HG02678 (cell line): ENCODE measurements at regions not wholly inside any gene's neighbourhood (a gene's known extent, or its start where the extent isn't known, plus 50 kb on each side); places are given as distances from the start of the nearest gene placed in this dataset.
"Not testable (repeated sequence)": the region's sequence is repeated elsewhere in the genome, so short reads cannot be mapped to it uniquely, and the experiment has no call there.

ENCODE experiments used
- ATAC-seq: cut with Tn5 transposase; IDR thresholded peaks from one replicate; pipeline ENCODE4 v1.9.1; 2021; ENCODE audit warnings: mild to moderate bottlenecking, moderate library complexity; ENCODE audit not compliant: unreplicated experiment

DNA sequence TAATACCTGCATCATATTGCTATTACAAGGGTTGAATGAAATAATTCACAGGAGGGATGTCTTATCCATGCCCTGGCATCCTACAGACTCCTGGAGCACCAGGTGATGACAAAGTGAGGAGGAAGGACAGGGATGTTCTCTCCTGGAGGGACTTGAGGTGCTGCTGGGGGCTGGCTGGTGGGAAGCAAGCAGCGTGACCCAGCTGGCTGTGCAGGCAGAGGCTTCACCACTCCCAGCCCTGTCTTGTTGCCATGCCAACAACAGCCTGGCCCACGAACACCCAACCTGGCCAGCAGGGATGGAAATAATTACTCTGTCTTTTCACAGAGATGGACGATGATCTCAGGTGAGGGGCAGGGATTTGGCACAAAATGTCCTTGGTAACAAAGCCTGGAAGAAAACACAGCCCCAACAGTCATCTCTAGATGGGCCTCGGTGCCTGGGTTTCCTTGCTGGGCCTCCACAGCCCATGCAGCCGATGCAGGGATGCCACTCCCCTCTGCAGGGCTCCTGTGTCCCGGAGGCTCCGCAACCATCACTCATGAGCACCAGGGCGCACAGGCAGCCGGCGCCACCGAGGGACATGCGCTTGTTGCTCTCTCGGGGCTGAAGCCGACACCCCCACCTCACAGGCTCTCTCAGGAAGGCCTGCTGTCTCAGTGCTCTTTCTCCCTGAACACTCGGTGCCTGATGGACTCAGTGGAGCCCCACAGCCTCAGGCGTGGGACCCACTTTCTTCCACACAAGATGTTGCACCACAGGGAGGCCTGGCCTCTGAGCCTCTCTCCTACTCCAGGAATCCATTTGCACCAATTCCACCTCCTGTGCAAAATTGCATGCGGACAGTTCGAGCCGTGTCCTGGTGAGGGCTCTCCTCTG, 205.9 kb downstream of the LAT start:
- not testable (repeated sequence) for ATAC-seq

GRCh38 chr16:29188806-29189205, 204.0 kb downstream of the LAT start:
- not testable (repeated sequence) for ATAC-seq

GRCh38 chr16:29186306-29187220, 201.7 kb downstream of the LAT start:
- not testable (repeated sequence) for ATAC-seq

- ATAC-seq = not testable (repeated sequence)
Observed at GRCh38 chr16:29185872-29186271, 201.0 kb downstream of the LAT start.

DNA sequence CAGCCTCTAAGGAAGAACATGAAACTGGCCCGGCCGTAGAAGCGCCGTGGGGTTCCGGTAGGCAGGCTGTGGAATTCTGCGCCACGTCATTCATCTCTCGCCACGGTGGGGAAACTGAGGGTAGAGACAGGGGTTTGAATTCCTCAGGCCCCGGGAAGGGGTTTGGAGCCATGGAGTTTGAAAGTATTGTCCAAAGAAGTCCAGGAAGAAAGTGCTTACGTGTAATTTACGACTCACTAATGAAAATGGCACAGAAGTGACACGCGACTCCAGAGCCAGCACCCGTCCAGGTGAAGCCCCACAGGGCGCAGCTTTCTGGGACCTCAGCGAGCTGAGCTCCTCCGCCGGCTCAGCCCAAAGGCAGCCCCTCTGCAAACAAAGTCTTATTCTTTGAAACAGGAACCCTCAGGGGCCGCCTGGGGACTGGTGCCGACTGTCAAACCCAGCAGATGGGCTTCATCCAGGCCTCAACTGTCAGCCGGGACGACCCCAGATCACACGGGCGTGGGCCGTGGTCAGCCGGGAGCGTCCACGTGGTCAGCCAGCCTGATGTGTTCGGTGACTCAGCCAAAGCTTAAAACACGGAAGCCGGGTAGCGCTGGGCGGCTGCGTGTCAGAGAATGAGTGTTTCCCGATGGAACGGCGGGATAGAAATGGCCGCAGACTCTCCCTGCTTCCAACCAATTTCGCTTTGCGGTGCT, 200.0 kb downstream of the LAT start:
- ATAC-seq = not testable (repeated sequence)

GRCh38 chr16:29182940-29183868, 198.4 kb downstream of the LAT start:
- ATAC-seq = not testable (repeated sequence)

- ATAC-seq = no peak
Observed at GRCh38 chr16:29182501-29182900, 197.6 kb downstream of the LAT start.

- not testable (repeated sequence) for ATAC-seq
Observed at GRCh38 chr16:29181921-29182411, 197.1 kb downstream of the LAT start.

DNA sequence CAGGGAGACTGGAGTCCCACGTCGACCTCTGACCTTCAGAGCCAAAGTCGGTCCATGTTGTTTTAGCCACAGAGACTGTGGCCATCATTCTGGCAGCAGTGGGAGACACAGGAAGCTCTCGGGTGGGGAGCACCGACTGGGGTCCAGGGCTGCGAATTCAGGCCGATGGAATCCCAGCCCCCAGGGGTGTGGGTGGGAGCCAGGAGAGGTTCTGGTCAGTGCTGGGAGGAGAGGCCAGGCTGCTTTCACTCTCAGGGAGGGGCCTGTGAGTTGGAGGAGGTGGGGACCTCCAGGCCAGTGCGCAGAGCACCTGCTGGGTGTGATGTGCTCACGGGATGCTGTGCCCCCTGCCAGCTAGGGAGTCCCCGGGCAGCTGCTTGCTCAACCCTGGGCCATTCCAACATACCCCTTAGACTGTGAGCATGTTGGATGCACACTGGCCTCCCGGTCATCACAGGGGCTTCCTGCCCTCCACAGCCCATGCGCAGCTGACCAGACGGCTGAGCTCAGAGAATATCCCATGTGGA, 196.5 kb downstream of the LAT start:
- not testable (repeated sequence) for ATAC-seq

DNA sequence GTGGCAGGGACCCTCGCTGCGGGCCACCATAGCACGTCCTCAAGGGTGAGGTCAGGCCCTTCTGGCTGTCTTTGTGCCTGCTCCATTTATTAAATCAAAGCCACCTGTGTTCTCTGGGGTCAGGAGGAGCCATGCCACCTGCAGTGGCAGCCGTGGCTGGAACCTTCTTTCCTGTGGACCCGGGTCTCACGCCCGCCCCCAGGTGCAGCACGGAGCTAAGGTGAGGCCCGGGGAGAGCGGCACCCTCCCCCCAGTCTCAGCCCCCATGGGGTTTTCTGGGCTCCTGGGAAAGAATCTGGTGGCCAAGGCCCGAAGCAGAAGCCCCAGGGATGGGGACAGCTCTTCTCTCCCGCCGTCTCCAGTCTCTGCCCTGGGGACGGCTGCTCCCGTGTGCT, 195.4 kb downstream of the LAT start:
- ATAC-seq = not testable (repeated sequence)

- not testable (repeated sequence) for ATAC-seq
Observed at GRCh38 chr16:29179401-29180205, 194.8 kb downstream of the LAT start.

GRCh38 chr16:29177888-29178726, 193.3 kb downstream of the LAT start:
- ATAC-seq = not testable (repeated sequence)

DNA sequence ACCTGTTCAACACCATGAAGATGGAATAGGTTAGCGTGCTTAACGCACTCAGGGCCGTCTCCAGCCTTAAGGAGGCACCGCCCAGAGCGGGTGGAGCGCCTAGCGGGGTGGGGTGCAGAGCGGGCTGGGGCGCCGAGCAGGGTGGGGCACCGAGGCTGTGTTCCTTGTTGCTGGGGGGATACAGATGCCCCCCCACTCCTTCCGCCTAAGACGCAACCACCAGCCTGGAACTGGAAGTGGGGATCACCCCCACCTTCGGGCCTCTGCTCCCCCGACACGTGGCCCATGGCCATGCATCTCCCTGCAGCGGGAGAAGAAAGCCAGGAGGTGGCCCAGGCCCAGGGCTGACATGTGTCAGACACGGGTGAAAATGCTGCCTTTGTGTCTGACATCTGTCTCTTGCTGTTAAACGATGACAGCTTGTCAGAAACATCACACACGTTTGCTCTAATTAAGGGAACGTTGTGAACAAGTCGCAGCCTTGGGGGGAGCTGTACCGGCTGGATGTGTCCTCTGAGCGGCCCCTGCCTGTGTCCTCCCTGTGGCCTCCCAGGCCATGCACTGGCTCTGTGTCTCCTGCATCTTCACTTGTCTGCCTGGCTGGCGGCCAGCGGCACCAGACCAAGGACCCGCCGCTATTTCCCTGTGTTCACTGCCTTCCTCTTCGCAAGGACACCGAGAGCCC, 192.5 kb downstream of the LAT start:
- ATAC-seq = not testable (repeated sequence)

DNA sequence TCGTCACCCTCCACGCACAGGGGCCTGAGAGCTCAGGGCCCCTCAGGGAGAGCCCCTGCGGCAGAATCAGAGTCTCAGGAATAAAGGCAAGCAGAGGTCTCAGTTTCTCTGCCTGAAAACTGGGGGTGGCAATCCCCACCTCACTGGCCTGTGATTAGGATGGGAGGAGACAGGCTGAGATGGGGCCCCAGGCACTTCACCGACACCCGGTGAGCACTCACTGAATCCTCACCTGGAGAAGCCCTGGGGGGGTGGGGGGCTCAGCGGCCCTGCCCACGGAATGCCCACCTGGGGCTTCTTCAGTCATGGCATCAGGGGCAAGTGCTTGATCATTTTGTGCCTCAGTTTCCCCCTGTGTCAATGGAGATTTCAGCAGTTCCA, 192.0 kb downstream of the LAT start:
- not testable (repeated sequence) for ATAC-seq

DNA sequence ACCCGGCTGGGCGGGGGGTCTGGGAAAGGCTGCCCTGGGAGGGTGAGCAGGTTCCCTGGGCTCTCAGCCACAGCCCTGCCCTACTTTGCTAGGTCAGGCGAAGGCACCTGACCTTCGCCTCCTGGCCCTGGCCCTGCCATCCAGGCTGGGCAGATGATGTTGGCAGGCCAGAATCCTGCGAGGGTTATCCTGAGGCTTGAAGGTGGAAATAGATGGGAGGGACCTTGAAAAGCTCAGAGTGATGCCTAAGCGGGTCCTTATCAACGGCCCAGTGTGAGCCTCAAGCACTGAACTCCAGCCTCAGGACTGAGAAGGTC, 191.3 kb downstream of the LAT start:
- not testable (repeated sequence) for ATAC-seq

DNA sequence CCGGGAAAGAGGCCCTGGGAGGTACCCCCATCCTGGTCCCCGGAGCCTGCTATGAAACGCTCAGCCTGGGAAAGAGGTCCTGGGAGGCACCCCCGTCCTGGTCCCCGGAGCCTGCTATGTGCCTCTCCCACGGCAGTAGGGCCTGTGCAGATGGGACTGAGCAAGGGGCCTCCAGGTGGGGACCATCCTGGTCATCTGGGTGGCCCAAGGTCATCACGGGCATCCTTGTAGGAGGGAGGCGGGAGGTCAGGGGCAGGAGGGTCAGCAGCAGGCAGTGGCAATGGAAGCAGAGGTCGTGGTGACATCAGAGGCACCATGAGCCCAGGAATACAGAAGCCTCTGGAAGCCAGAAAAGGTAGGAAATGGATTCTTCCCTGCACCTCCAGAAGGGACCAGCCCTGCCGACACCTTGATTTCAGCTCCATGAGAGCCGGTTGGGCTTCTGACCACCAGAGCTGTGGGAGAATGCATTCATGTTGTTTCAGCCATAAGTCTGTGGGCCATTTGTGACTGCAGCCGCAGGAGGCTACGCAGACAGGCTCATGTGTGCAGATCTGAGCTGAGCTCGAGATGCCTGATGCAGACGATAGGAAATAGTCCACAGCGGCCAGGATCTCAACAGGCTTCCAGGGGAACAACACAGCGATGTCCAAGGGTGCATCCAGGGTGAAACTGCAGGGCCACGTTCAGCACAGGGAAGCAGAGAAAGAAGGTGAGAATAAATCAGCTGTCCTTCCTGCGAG, 190.7 kb downstream of the LAT start:
- ATAC-seq = not testable (repeated sequence)
